WTC11 (cell line): ENCODE measurements at regions not wholly inside any gene's neighbourhood (a gene's known extent, or its start where the extent isn't known, plus 50 kb on each side); places are given as distances from the start of the nearest gene placed in this dataset.

Experiments used
- ATAC-seq: fragments of 200-7000 bp; cut with Tn5 transposase; 2 replicates; pipeline ENCODE4 v1.10.0; 2021; ENCODE audit warnings: mild to moderate bottlenecking, moderate library complexity
- CTCF ChIA-PET: fragments of 300-600 bp; sonication (Branson Sonifier 250); formaldehyde crosslinking; loops from one replicate; lab custom pipeline; 2021; ENCODE audit warnings: antibody characterized with exemption; lab: Charles Lee
- POLR2A ChIA-PET: fragments of 350-600 bp; sonication (Branson Sonifier 250); formaldehyde crosslinking; loops from one replicate; lab custom pipeline; 2021; ENCODE audit warnings: antibody characterized with exemption; lab: Charles Lee
- DNase-seq: peaks from one replicate; pipeline ENCODE4 v3.0.0; 2021; ENCODE audit warnings: low spot score
- H3K27ac Mint-ChIP-seq: 2 replicates; pipeline ENCODE4 v1.8.0; 2021; ENCODE audit warnings: mixed read lengths
- H3K27me3 Mint-ChIP-seq: 2 replicates; pipeline ENCODE4 v1.8.0; 2021; ENCODE audit warnings: low read depth, mild to moderate bottlenecking, moderate library complexity, mixed read lengths
- H3K36me3 Mint-ChIP-seq: 2 replicates; pipeline ENCODE4 v1.8.0; 2021; ENCODE audit warnings: mixed read lengths
- H3K4me1 Mint-ChIP-seq: 2 replicates; pipeline ENCODE4 v1.8.0; 2022; ENCODE audit warnings: mixed read lengths
- H3K4me3 Mint-ChIP-seq: 2 replicates; pipeline ENCODE4 v1.8.0; 2021; ENCODE audit warnings: mild to moderate bottlenecking, moderate library complexity, mixed read lengths
- H3K9me3 Mint-ChIP-seq: 2 replicates; pipeline ENCODE4 v1.8.0; 2021; ENCODE audit warnings: mixed read lengths
- AR ChIP-seq: fragments of 250-450 bp; sonication (Bioruptor Pico); IDR thresholded peaks from 2 replicates; pipeline ENCODE4 v1.9.0; 2021; ENCODE audit warnings: mild to moderate bottlenecking
- E2F1 ChIP-seq: sonication (generic); formaldehyde crosslinking; IDR thresholded peaks from 2 replicates; pipeline ENCODE4 v1.8.0; 2022; ENCODE audit warnings: mild to moderate bottlenecking, missing genetic modification reagents
- FOXK1 ChIP-seq: sonication (generic); formaldehyde crosslinking; IDR thresholded peaks from 2 replicates; pipeline ENCODE4 v1.8.0; 2022; ENCODE audit warnings: mild to moderate bottlenecking, moderate library complexity, missing genetic modification reagents
- GRHL2 ChIP-seq: fragments of 250-450 bp; sonication (Bioruptor Pico); IDR thresholded peaks from 2 replicates; pipeline ENCODE4 v1.8.0; 2022; ENCODE audit warnings: mild to moderate bottlenecking, moderate library complexity; ENCODE audit not compliant: insufficient replicate concordance, severe bottlenecking
- HMGXB4 ChIP-seq: sonication (generic); formaldehyde crosslinking; IDR thresholded peaks from 2 replicates; pipeline ENCODE4 v1.8.1; 2023; ENCODE audit warnings: mild to moderate bottlenecking, moderate library complexity, missing genetic modification reagents
- MLX ChIP-seq: sonication (generic); formaldehyde crosslinking; IDR thresholded peaks from 2 replicates; pipeline ENCODE4 v1.8.1; 2023; ENCODE audit warnings: mild to moderate bottlenecking, missing genetic modification reagents, moderate library complexity
- NFATC4 ChIP-seq: fragments of 250-450 bp; sonication (Bioruptor Pico); IDR thresholded peaks from 2 replicates; pipeline ENCODE4 v1.9.0; 2021; ENCODE audit warnings: mild to moderate bottlenecking
- PRRX2 ChIP-seq: fragments of 250-450 bp; sonication (Bioruptor Pico); IDR thresholded peaks from 2 replicates; pipeline ENCODE4 v1.8.0; 2021; ENCODE audit warnings: mild to moderate bottlenecking
- ZBTB21 ChIP-seq: sonication (generic); formaldehyde crosslinking; IDR thresholded peaks from 2 replicates; pipeline ENCODE4 v1.8.1; 2023; ENCODE audit warnings: mild to moderate bottlenecking, missing genetic modification reagents, borderline replicate concordance
- ZNF232 ChIP-seq: sonication (generic); formaldehyde crosslinking; IDR thresholded peaks from 2 replicates; pipeline ENCODE4 v1.8.0; 2022; ENCODE audit warnings: mild to moderate bottlenecking, missing genetic modification reagents
- TF ChIP-seq, protein P1 (sequence below): sonication (generic); formaldehyde crosslinking; IDR thresholded peaks from 2 replicates; pipeline ENCODE4 v1.8.0; 2022; ENCODE audit warnings: mild to moderate bottlenecking, missing genetic modification reagents
- TF ChIP-seq, protein P2 (sequence below): fragments of 250-450 bp; sonication (Bioruptor Pico); IDR thresholded peaks from 2 replicates; pipeline ENCODE4 v1.9.0; 2021; ENCODE audit warnings: mild to moderate bottlenecking, borderline replicate concordance

GRCh38 chr10:31125789-31126188 is 94.1 kb upstream of the ZNF438 start:
- ChIA-PET CTCF (no interaction called here), POLR2A (no interaction called here)
- no peaks in the 10 kb centered on the region; the same call in 1 of the 2 replicates for H3K27me3 Mint-ChIP-seq
- ATAC-seq (no peak), DNase-seq (no peak)
- H3K9me3 Mint-ChIP-seq, result peaks cover 4% of the 10 kb centered on the region; the same call in 1 of the 2 replicates
- peaks cover 12% of the 10 kb centered on the region for H3K4me1 Mint-ChIP-seq
- H3K27ac Mint-ChIP-seq, result no peak overlapping the region
- no peak overlapping the region for H3K4me3 Mint-ChIP-seq
- TF ChIP-seq ZNF232 (CRISPR knock-in tag) (no peak), HMGXB4 (CRISPR knock-in tag) (no peak), ZBTB21 (CRISPR knock-in tag) (no peak), GRHL2 (CRISPR knock-in tag) (no peak), MLX (CRISPR knock-in tag) (no peak)
- TF ChIP-seq, protein P1, sequence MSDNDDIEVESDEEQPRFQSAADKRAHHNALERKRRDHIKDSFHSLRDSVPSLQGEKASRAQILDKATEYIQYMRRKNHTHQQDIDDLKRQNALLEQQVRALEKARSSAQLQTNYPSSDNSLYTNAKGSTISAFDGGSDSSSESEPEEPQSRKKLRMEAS (CRISPR knock-in tag), result no peak
- no peaks in the 10 kb centered on the region for H3K36me3 Mint-ChIP-seq

- no peaks in the 10 kb centered on the region; the same call in 1 of the 2 replicates for H3K27me3 Mint-ChIP-seq
- no peaks in the 10 kb centered on the region for H3K36me3 Mint-ChIP-seq
- no peak for ATAC-seq
- no peak overlapping the region for H3K27ac Mint-ChIP-seq
- CTCF ChIA-PET, result no interaction called here
- peaks cover 4% of the 10 kb centered on the region; the same call in 1 of the 2 replicates for H3K9me3 Mint-ChIP-seq
- no peak for DNase-seq
- POLR2A ChIA-PET, result no interaction called here
- TF ChIP-seq, protein P2, sequence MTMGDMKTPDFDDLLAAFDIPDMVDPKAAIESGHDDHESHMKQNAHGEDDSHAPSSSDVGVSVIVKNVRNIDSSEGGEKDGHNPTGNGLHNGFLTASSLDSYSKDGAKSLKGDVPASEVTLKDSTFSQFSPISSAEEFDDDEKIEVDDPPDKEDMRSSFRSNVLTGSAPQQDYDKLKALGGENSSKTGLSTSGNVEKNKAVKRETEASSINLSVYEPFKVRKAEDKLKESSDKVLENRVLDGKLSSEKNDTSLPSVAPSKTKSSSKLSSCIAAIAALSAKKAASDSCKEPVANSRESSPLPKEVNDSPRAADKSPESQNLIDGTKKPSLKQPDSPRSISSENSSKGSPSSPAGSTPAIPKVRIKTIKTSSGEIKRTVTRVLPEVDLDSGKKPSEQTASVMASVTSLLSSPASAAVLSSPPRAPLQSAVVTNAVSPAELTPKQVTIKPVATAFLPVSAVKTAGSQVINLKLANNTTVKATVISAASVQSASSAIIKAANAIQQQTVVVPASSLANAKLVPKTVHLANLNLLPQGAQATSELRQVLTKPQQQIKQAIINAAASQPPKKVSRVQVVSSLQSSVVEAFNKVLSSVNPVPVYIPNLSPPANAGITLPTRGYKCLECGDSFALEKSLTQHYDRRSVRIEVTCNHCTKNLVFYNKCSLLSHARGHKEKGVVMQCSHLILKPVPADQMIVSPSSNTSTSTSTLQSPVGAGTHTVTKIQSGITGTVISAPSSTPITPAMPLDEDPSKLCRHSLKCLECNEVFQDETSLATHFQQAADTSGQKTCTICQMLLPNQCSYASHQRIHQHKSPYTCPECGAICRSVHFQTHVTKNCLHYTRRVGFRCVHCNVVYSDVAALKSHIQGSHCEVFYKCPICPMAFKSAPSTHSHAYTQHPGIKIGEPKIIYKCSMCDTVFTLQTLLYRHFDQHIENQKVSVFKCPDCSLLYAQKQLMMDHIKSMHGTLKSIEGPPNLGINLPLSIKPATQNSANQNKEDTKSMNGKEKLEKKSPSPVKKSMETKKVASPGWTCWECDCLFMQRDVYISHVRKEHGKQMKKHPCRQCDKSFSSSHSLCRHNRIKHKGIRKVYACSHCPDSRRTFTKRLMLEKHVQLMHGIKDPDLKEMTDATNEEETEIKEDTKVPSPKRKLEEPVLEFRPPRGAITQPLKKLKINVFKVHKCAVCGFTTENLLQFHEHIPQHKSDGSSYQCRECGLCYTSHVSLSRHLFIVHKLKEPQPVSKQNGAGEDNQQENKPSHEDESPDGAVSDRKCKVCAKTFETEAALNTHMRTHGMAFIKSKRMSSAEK (CRISPR knock-in tag), result no peak
- TF ChIP-seq E2F1 (CRISPR knock-in tag) (no peak), HMGXB4 (CRISPR knock-in tag) (no peak), NFATC4 (CRISPR knock-in tag) (no peak), AR (CRISPR knock-in tag) (no peak), FOXK1 (no peak), GRHL2 (CRISPR knock-in tag) (no peak), PRRX2 (CRISPR knock-in tag) (no peak)
- peaks cover 12% of the 10 kb centered on the region for H3K4me1 Mint-ChIP-seq
- no peak overlapping the region for H3K4me3 Mint-ChIP-seq
Measured at GRCh38 chr10:31126593-31126992, 94.9 kb upstream of the ZNF438 start.
